WTC11 (cell line): ENCODE measurements at regions not wholly inside any gene's neighbourhood (a gene's known extent, or its start where the extent isn't known, plus 50 kb on each side); places are given as distances from the start of the nearest gene placed in this dataset.

Source experiments
- ATAC-seq: fragments of 200-7000 bp; cut with Tn5 transposase; 2 replicates; pipeline ENCODE4 v1.10.0; 2021; ENCODE audit warnings: mild to moderate bottlenecking, moderate library complexity
- CTCF ChIA-PET: fragments of 300-600 bp; sonication (Branson Sonifier 250); formaldehyde crosslinking; loops from one replicate; lab custom pipeline; 2021; ENCODE audit warnings: antibody characterized with exemption; lab: Charles Lee
- POLR2A ChIA-PET: fragments of 350-600 bp; sonication (Branson Sonifier 250); formaldehyde crosslinking; loops from one replicate; lab custom pipeline; 2021; ENCODE audit warnings: antibody characterized with exemption; lab: Charles Lee
- DNase-seq: peaks from one replicate; pipeline ENCODE4 v3.0.0; 2021; ENCODE audit warnings: low spot score
- H3K27ac Mint-ChIP-seq: 2 replicates; pipeline ENCODE4 v1.8.0; 2021; ENCODE audit warnings: mixed read lengths
- H3K27me3 Mint-ChIP-seq: 2 replicates; pipeline ENCODE4 v1.8.0; 2021; ENCODE audit warnings: low read depth, mild to moderate bottlenecking, moderate library complexity, mixed read lengths
- H3K36me3 Mint-ChIP-seq: 2 replicates; pipeline ENCODE4 v1.8.0; 2021; ENCODE audit warnings: mixed read lengths
- H3K4me1 Mint-ChIP-seq: 2 replicates; pipeline ENCODE4 v1.8.0; 2022; ENCODE audit warnings: mixed read lengths
- H3K4me3 Mint-ChIP-seq: 2 replicates; pipeline ENCODE4 v1.8.0; 2021; ENCODE audit warnings: mild to moderate bottlenecking, moderate library complexity, mixed read lengths
- H3K9me3 Mint-ChIP-seq: 2 replicates; pipeline ENCODE4 v1.8.0; 2021; ENCODE audit warnings: mixed read lengths
- AFF4 ChIP-seq: sonication (generic); formaldehyde crosslinking; IDR thresholded peaks from 2 replicates; pipeline ENCODE4 v1.8.1; 2023; ENCODE audit warnings: mild to moderate bottlenecking, missing genetic modification reagents, borderline replicate concordance
- CREM ChIP-seq: sonication (generic); formaldehyde crosslinking; IDR thresholded peaks from 2 replicates; pipeline ENCODE4 v1.8.1; 2022; ENCODE audit warnings: mild to moderate bottlenecking, missing genetic modification reagents, moderate library complexity
- E2F5 ChIP-seq: sonication (generic); formaldehyde crosslinking; IDR thresholded peaks from 2 replicates; pipeline ENCODE4 v1.8.1; 2022; ENCODE audit warnings: mild to moderate bottlenecking, moderate library complexity, missing genetic modification reagents
- FOXJ3 ChIP-seq: sonication (generic); formaldehyde crosslinking; IDR thresholded peaks from 2 replicates; pipeline ENCODE4 v1.9.0; 2021; ENCODE audit warnings: missing genetic modification reagents, mild to moderate bottlenecking, borderline replicate concordance
- FOXK1 ChIP-seq: sonication (generic); formaldehyde crosslinking; IDR thresholded peaks from 2 replicates; pipeline ENCODE4 v1.8.0; 2022; ENCODE audit warnings: mild to moderate bottlenecking, moderate library complexity, missing genetic modification reagents
- FOXP1 ChIP-seq: sonication (generic); formaldehyde crosslinking; IDR thresholded peaks from 2 replicates; pipeline ENCODE4 v1.8.0; 2022; ENCODE audit warnings: missing genetic modification reagents, mild to moderate bottlenecking, moderate library complexity, borderline replicate concordance
- JUN ChIP-seq: sonication (generic); formaldehyde crosslinking; IDR thresholded peaks from 2 replicates; pipeline ENCODE4 v1.8.0; 2023; ENCODE audit warnings: mild to moderate bottlenecking, missing genetic modification reagents
- NR3C1 ChIP-seq: sonication (generic); formaldehyde crosslinking; conservative IDR thresholded peaks from 2 replicates; pipeline ENCODE4 v1.8.1; 2023; ENCODE audit warnings: low read depth, mild to moderate bottlenecking, missing genetic modification reagents
- PRRX2 ChIP-seq: fragments of 250-450 bp; sonication (Bioruptor Pico); IDR thresholded peaks from 2 replicates; pipeline ENCODE4 v1.8.0; 2021; ENCODE audit warnings: mild to moderate bottlenecking
- RELA ChIP-seq: sonication (generic); formaldehyde crosslinking; IDR thresholded peaks from 2 replicates; pipeline ENCODE4 v1.8.1; 2022; ENCODE audit warnings: missing genetic modification reagents, mild to moderate bottlenecking, borderline replicate concordance
- TEAD1 ChIP-seq: sonication (generic); formaldehyde crosslinking; IDR thresholded peaks from 2 replicates; pipeline ENCODE4 v1.8.0; 2022; ENCODE audit warnings: mild to moderate bottlenecking, missing genetic modification reagents
- ZNF317 ChIP-seq: sonication (generic); formaldehyde crosslinking; IDR thresholded peaks from 2 replicates; pipeline ENCODE4 v1.8.1; 2023; ENCODE audit warnings: low read depth, mild to moderate bottlenecking, moderate library complexity, missing genetic modification reagents, borderline replicate concordance
- ZNF423 ChIP-seq: fragments of 250-450 bp; sonication (Bioruptor Pico); IDR thresholded peaks from 2 replicates; pipeline ENCODE4 v2.1.2; 2022; ENCODE audit warnings: mild to moderate bottlenecking, moderate library complexity
- ZNF671 ChIP-seq: fragments of 250-450 bp; sonication (Bioruptor Pico); IDR thresholded peaks from 2 replicates; pipeline ENCODE4 v1.8.0; 2021; ENCODE audit warnings: mild to moderate bottlenecking
- ZSCAN18 ChIP-seq: fragments of 250-450 bp; sonication (Bioruptor Pico); IDR thresholded peaks from 2 replicates; pipeline ENCODE4 v2.1.2; 2022; ENCODE audit warnings: mild to moderate bottlenecking, moderate library complexity
- TF ChIP-seq, protein P1 (sequence below): fragments of 200-600 bp; IDR thresholded peaks from 2 replicates; pipeline ENCODE4 v1.8.0; 2022; ENCODE audit warnings: antibody characterized with exemption
- TF ChIP-seq, protein P2 (sequence below): sonication (generic); formaldehyde crosslinking; IDR thresholded peaks from 2 replicates; pipeline ENCODE4 v1.8.1; 2023; ENCODE audit warnings: mild to moderate bottlenecking, moderate library complexity, missing genetic modification reagents
- TF ChIP-seq, protein P3 (sequence below): sonication (generic); formaldehyde crosslinking; IDR thresholded peaks from 2 replicates; pipeline ENCODE4 v1.8.1; 2022; ENCODE audit warnings: missing genetic modification reagents, borderline replicate concordance

DNA sequence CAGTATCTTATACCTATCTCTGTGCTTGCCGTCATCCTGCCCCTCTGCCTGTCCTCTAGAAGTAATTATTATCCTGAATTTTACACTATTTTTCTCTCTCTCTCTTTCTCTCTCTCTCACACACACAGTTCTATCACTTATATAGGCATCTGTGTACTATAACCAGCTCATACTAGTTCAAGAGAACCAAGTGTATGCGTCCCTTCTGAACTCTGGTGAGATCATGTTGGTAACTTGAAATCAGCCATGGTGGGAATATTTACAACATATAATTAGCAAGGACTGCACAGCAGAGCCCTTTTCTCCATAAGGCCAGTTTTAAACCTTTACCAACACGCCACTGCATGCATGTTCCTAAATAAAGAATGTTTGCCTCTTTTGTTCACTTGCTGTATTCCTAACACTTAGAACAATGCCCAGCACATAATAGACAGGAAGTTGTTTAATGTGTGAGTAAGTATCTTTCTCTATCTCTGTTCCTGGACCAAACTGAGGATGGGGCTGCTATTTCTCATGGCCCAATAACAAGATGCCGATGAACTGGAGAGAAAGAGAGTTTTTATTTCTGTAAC is 51.1 kb upstream of the IL21 start:
- Mint-ChIP-seq H3K27me3 (no peaks in the 10 kb centered on the region; the same call in 1 of the 2 replicates), H3K9me3 (peaks cover 7% of the 10 kb centered on the region), H3K4me3 (no peak overlapping the region), H3K36me3 (no peaks in the 10 kb centered on the region), H3K27ac (no peak overlapping the region), H3K4me1 (peaks cover 14% of the 10 kb centered on the region)
- TF ChIP-seq PRRX2 (CRISPR knock-in tag) (no peak), ZNF317 (CRISPR knock-in tag) (no peak), FOXP1 (CRISPR knock-in tag) (no peak), JUN (CRISPR knock-in tag) (no peak), TEAD1 (no peak), ZNF671 (CRISPR knock-in tag) (no peak), E2F5 (CRISPR knock-in tag) (no peak)
- TF ChIP-seq, protein P1, sequence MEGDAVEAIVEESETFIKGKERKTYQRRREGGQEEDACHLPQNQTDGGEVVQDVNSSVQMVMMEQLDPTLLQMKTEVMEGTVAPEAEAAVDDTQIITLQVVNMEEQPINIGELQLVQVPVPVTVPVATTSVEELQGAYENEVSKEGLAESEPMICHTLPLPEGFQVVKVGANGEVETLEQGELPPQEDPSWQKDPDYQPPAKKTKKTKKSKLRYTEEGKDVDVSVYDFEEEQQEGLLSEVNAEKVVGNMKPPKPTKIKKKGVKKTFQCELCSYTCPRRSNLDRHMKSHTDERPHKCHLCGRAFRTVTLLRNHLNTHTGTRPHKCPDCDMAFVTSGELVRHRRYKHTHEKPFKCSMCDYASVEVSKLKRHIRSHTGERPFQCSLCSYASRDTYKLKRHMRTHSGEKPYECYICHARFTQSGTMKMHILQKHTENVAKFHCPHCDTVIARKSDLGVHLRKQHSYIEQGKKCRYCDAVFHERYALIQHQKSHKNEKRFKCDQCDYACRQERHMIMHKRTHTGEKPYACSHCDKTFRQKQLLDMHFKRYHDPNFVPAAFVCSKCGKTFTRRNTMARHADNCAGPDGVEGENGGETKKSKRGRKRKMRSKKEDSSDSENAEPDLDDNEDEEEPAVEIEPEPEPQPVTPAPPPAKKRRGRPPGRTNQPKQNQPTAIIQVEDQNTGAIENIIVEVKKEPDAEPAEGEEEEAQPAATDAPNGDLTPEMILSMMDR = no peak
- TF ChIP-seq, protein P2, sequence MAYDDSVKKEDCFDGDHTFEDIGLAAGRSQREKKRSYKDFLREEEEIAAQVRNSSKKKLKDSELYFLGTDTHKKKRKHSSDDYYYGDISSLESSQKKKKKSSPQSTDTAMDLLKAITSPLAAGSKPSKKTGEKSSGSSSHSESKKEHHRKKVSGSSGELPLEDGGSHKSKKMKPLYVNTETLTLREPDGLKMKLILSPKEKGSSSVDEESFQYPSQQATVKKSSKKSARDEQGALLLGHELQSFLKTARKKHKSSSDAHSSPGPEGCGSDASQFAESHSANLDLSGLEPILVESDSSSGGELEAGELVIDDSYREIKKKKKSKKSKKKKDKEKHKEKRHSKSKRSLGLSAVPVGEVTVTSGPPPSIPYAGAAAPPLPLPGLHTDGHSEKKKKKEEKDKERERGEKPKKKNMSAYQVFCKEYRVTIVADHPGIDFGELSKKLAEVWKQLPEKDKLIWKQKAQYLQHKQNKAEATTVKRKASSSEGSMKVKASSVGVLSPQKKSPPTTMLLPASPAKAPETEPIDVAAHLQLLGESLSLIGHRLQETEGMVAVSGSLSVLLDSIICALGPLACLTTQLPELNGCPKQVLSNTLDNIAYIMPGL (CRISPR knock-in tag) = no peak
- ChIA-PET CTCF (interaction anchor here (0.5 to 1.3 kb wide), 2 partner anchors 45 to 260 kb away, joined by 3 read pairs; no protein-coding TSS in a partner anchor), POLR2A (no interaction called here)
- DNase-seq = no peak
- ATAC-seq = no peak

GRCh38 chr4:122673252-122673651 is 52.4 kb upstream of the IL21 start:
- peaks cover 7% of the 10 kb centered on the region for H3K9me3 Mint-ChIP-seq
- H3K27ac Mint-ChIP-seq = no peak overlapping the region; the same call in 1 of the 2 replicates
- no peak for DNase-seq
- no peak overlapping the region for H3K4me3 Mint-ChIP-seq
- H3K36me3 Mint-ChIP-seq = no peaks in the 10 kb centered on the region
- H3K4me1 Mint-ChIP-seq = peaks cover 14% of the 10 kb centered on the region
- ATAC-seq = peak; percentile 89
- ChIA-PET CTCF (interaction anchor here (1.3 kb wide), 1 partner anchor 44 kb away, joined by 3 read pairs; no protein-coding TSS in a partner anchor), POLR2A (no interaction called here)
- H3K27me3 Mint-ChIP-seq = no peaks in the 10 kb centered on the region; the same call in 1 of the 2 replicates
- TF ChIP-seq, protein P3, sequence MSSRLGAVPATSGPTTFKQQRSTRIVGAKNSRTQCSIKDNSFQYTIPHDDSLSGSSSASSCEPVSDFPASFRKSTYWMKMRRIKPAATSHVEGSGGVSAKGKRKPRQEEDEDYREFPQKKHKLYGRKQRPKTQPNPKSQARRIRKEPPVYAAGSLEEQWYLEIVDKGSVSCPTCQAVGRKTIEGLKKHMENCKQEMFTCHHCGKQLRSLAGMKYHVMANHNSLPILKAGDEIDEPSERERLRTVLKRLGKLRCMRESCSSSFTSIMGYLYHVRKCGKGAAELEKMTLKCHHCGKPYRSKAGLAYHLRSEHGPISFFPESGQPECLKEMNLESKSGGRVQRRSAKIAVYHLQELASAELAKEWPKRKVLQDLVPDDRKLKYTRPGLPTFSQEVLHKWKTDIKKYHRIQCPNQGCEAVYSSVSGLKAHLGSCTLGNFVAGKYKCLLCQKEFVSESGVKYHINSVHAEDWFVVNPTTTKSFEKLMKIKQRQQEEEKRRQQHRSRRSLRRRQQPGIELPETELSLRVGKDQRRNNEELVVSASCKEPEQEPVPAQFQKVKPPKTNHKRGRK (CRISPR knock-in tag) = no peak
- TF ChIP-seq FOXJ3 (CRISPR knock-in tag) = no peak
- no peak for TF ChIP-seq RELA (CRISPR knock-in tag)
- no peak for TF ChIP-seq FOXK1 (CRISPR knock-in tag)
- TF ChIP-seq ZSCAN18 = no peak
- no peak for TF ChIP-seq CREM
- TF ChIP-seq, protein P2 (CRISPR knock-in tag) = no peak
- TF ChIP-seq, protein P1 = no peak
- no peak for TF ChIP-seq NR3C1 (CRISPR knock-in tag)
- no peak for TF ChIP-seq AFF4 (CRISPR knock-in tag)
- no peak for TF ChIP-seq ZNF423 (CRISPR knock-in tag)
